ENCODE measurements at regions not wholly inside any gene's neighbourhood (a gene's known extent, or its start where the extent isn't known, plus 50 kb on each side); places are given as distances from the start of the nearest gene placed in this dataset.

- no peaks in the 10 kb centered on the region for H3K9me3 ChIP-seq
- H3K27me3 ChIP-seq: no peaks in the 10 kb centered on the region
- no peaks in the 10 kb centered on the region for H3K36me3 ChIP-seq
- no peak for DNase-seq
- H3K4me3 ChIP-seq: no peak overlapping the region
These were observed 72.7 kb upstream of the RNU6ATAC start for GRCh38 chr9:134236935-134237629.

- Histone ChIP-seq H3K9me3 (no peaks in the 10 kb centered on the region), H3K4me3 (no peak overlapping the region), H3K36me3 (no peaks in the 10 kb centered on the region), H3K27me3 (0 out of 2 replicates have a peak, but pooled peaks cover 1% of the 10 kb centered on the region)
- DNase-seq: no peak
These were observed 73.4 kb upstream of the RNU6ATAC start for GRCh38 chr9:134237630-134238265.

- DNase-seq: no peak
- H3K4me3 ChIP-seq: no peak overlapping the region
- 0 out of 2 replicates have a peak, but pooled peaks cover 4% of the 10 kb centered on the region for H3K27me3 ChIP-seq
- no peaks in the 10 kb centered on the region for H3K36me3 ChIP-seq
- no peaks in the 10 kb centered on the region for H3K9me3 ChIP-seq
These were observed 75.0 kb upstream of the RNU6ATAC start for GRCh38 chr9:134239130-134239903.

- H3K36me3 ChIP-seq: no peaks in the 10 kb centered on the region
- no peak overlapping the region for H3K4me3 ChIP-seq
- no peaks in the 10 kb centered on the region for H3K9me3 ChIP-seq
- no peak for DNase-seq
- 0 out of 2 replicates have a peak, but pooled peaks cover 4% of the 10 kb centered on the region for H3K27me3 ChIP-seq
These were observed 75.6 kb upstream of the RNU6ATAC start for GRCh38 chr9:134239939-134240338.

- H3K9me3 ChIP-seq: no peaks in the 10 kb centered on the region
- H3K4me3 ChIP-seq: no peak overlapping the region
- 0 out of 2 replicates have a peak, but pooled peaks cover 4% of the 10 kb centered on the region for H3K27me3 ChIP-seq
- DNase-seq: no peak
- H3K36me3 ChIP-seq: no peaks in the 10 kb centered on the region
These were observed 76.0 kb upstream of the RNU6ATAC start for GRCh38 chr9:134240361-134240760.

- Histone ChIP-seq H3K27me3 (0 out of 2 replicates have a peak, but pooled peaks cover 4% of the 10 kb centered on the region), H3K36me3 (no peaks in the 10 kb centered on the region), H3K4me3 (no peak overlapping the region), H3K9me3 (peaks cover 7% of the 10 kb centered on the region)
- DNase-seq: no peak
These were observed 78.3 kb upstream of the RNU6ATAC start for GRCh38 chr9:134242706-134243105.

GRCh38 chr9:134243778-134244467, 79.6 kb upstream of the RNU6ATAC start:
- H3K27me3 ChIP-seq: 0 out of 2 replicates have a peak, but pooled peaks cover 4% of the 10 kb centered on the region
- no peaks in the 10 kb centered on the region for H3K36me3 ChIP-seq
- DNase-seq: no peak
- H3K9me3 ChIP-seq: peaks cover 13% of the 10 kb centered on the region
- H3K4me3 ChIP-seq: no peak overlapping the region

GRCh38 chr9:134245179-134245578, 80.8 kb upstream of the RNU6ATAC start:
- Histone ChIP-seq H3K9me3 (peaks cover 13% of the 10 kb centered on the region), H3K36me3 (no peaks in the 10 kb centered on the region), H3K27me3 (0 out of 2 replicates have a peak, but pooled peaks cover 4% of the 10 kb centered on the region), H3K4me3 (no peak overlapping the region)
- no peak for DNase-seq

- DNase-seq: no peak
- no peaks in the 10 kb centered on the region for H3K36me3 ChIP-seq
- no peaks in the 10 kb centered on the region for H3K27me3 ChIP-seq
- H3K9me3 ChIP-seq: peaks cover 13% of the 10 kb centered on the region
- no peak overlapping the region for H3K4me3 ChIP-seq
These were observed 78.2 kb upstream of the RXRA start for GRCh38 chr9:134247918-134248631.

GRCh38 chr9:134251296-134252069, 74.8 kb upstream of the RXRA start:
- Histone ChIP-seq H3K27me3 (no peaks in the 10 kb centered on the region), H3K9me3 (peaks cover 13% of the 10 kb centered on the region), H3K36me3 (no peaks in the 10 kb centered on the region)

GRCh38 chr9:134252084-134252830, 74.0 kb upstream of the RXRA start:
- no peak for DNase-seq
- Histone ChIP-seq H3K27me3 (no peaks in the 10 kb centered on the region), H3K36me3 (no peaks in the 10 kb centered on the region), H3K4me3 (no peak overlapping the region), H3K9me3 (peaks cover 10% of the 10 kb centered on the region)

More at GRCh38 chr9:134251296-134252069, 74.8 kb upstream of the RXRA start:
- no peak overlapping the region for H3K4me3 ChIP-seq
- DNase-seq: no peak

GRCh38 chr9:134253606-134254205, 72.5 kb upstream of the RXRA start:
- peak; percentile 72 for DNase-seq
- Histone ChIP-seq H3K36me3 (no peaks in the 10 kb centered on the region), H3K27me3 (no peaks in the 10 kb centered on the region), H3K4me3 (no peak overlapping the region), H3K9me3 (no peaks in the 10 kb centered on the region)

- no peak for DNase-seq
These were observed 67.9 kb upstream of the RXRA start for GRCh38 chr9:134258332-134258731.

GRCh38 chr9:134258828-134259546, 67.3 kb upstream of the RXRA start:
- Histone ChIP-seq H3K9me3 (no peaks in the 10 kb centered on the region), H3K36me3 (no peaks in the 10 kb centered on the region), H3K4me3 (no peak overlapping the region), H3K27me3 (no peaks in the 10 kb centered on the region)
- peak; percentile 74 for DNase-seq

More at GRCh38 chr9:134258332-134258731, 67.9 kb upstream of the RXRA start:
- Histone ChIP-seq H3K9me3 (no peaks in the 10 kb centered on the region), H3K36me3 (no peaks in the 10 kb centered on the region), H3K4me3 (no peak overlapping the region), H3K27me3 (no peaks in the 10 kb centered on the region)
